IMR-90 (cell line): ENCODE measurements at regions not wholly inside any gene's neighbourhood (a gene's known extent, or its start where the extent isn't known, plus 50 kb on each side); places are given as distances from the start of the nearest gene placed in this dataset.
"Not testable (repeated sequence)": the region's sequence is repeated elsewhere in the genome, so short reads cannot be mapped to it uniquely, and the experiment has no call there.

ENCODE experiments used
- ATAC-seq: fragments of 200-7000 bp; cut with Tn5 transposase; 2 replicates; pipeline ENCODE4 v1.9.1; 2020; ENCODE audit warnings: low read depth, mild to moderate bottlenecking, moderate library complexity
- BruUV-seq: library from RNA; stranded (reverse); fragments of 400-500 nt; replicated peaks from 2 replicates; lab custom pipeline; 2021; lab: Mats Ljungman, UMichigan
- CTCF ChIA-PET: fragments of 300-600 bp; formaldehyde crosslinking; extraction: SDS; loops from one replicate; lab custom pipeline; 2021; ENCODE audit warnings: antibody characterized with exemption; lab: Yijun Ruan, JAX
- POLR2A ChIA-PET: fragments of 300-600 bp; sonication (Branson Sonifier 250); formaldehyde crosslinking; loops from one replicate; lab custom pipeline; 2022; ENCODE audit warnings: antibody characterized with exemption; ENCODE audit not compliant: unreplicated experiment; lab: Charles Lee
- DNase-seq: peaks from one replicate; pipeline ENCODE4 v3.0.0; 2013
- H2AFZ ChIP-seq: replicated peaks from 2 replicates; pipeline ENCODE3; 2013; ENCODE audit warnings: low read length, mild to moderate bottlenecking; ENCODE audit not compliant: poor library complexity
- H2AK5ac ChIP-seq: 2 replicates; pipeline ENCODE4 v1.6.1; 2013; ENCODE audit warnings: low read depth, low read length, inconsistent platforms
- H2AK9ac ChIP-seq: replicated peaks from 2 replicates; pipeline ENCODE3; 2013; ENCODE audit warnings: mild to moderate bottlenecking, low read depth, low read length, moderate library complexity; ENCODE audit not compliant: poor library complexity
- H2BK120ac ChIP-seq: 2 replicates; pipeline ENCODE4 v1.6.1; 2013; ENCODE audit warnings: low read depth, low read length, inconsistent platforms
- H2BK15ac ChIP-seq: 3 replicates; pipeline ENCODE4 v1.6.1; 2013; ENCODE audit warnings: low read depth, low read length, inconsistent platforms
- H2BK20ac ChIP-seq: 2 replicates; pipeline ENCODE4 v1.6.1; 2013; ENCODE audit warnings: low read depth, mild to moderate bottlenecking, inconsistent platforms, low read length, moderate library complexity
- H2BK5ac ChIP-seq: 2 replicates; pipeline ENCODE4 v1.6.1; 2013; ENCODE audit warnings: mild to moderate bottlenecking, low read depth, low read length, inconsistent platforms; ENCODE audit not compliant: poor library complexity, severe bottlenecking
- H3K14ac ChIP-seq: replicated peaks from 2 replicates; pipeline ENCODE4 v1.6.1; 2013; ENCODE audit warnings: low read depth, low read length, inconsistent platforms
- H3K18ac ChIP-seq: 2 replicates; pipeline ENCODE4 v1.6.1; 2013; ENCODE audit warnings: low read depth, low read length, control low read depth
- H3K23ac ChIP-seq: 2 replicates; pipeline ENCODE4 v1.6.1; 2013; ENCODE audit warnings: low read depth, low read length, inconsistent platforms
- H3K27ac ChIP-seq: 2 replicates; pipeline ENCODE4 v1.5.1; 2013; ENCODE audit warnings: mild to moderate bottlenecking, control low read depth, low read length; ENCODE audit not compliant: insufficient read depth
- H3K27me3 ChIP-seq: 2 replicates; pipeline ENCODE4 v1.6.1; 2013; ENCODE audit warnings: low read length; ENCODE audit not compliant: control insufficient read depth, insufficient read depth
- H3K36me3 ChIP-seq: 2 replicates; pipeline ENCODE4 v1.6.1; 2013; ENCODE audit warnings: low read length, mixed read lengths; ENCODE audit not compliant: control insufficient read depth, insufficient read depth
- H3K4ac ChIP-seq: 2 replicates; pipeline ENCODE4 v1.6.1; 2013; ENCODE audit warnings: low read depth, low read length, inconsistent platforms
- H3K4me1 ChIP-seq: 2 replicates; pipeline ENCODE4 v1.6.1; 2013; ENCODE audit warnings: low read length, mixed read lengths; ENCODE audit not compliant: control insufficient read depth, insufficient read depth
- H3K4me2 ChIP-seq: 2 replicates; pipeline ENCODE4 v1.6.1; 2013; ENCODE audit warnings: low read depth, mild to moderate bottlenecking, control low read depth, low read length, moderate library complexity
- H3K4me3 ChIP-seq: 2 replicates; pipeline ENCODE4 v1.5.1; 2013; ENCODE audit warnings: low read depth, mild to moderate bottlenecking, control low read depth, low read length, moderate library complexity; ENCODE audit not compliant: insufficient read depth
- H3K56ac ChIP-seq: 2 replicates; pipeline ENCODE4 v1.6.1; 2013; ENCODE audit warnings: low read length, inconsistent platforms; ENCODE audit not compliant: insufficient read depth; ENCODE audit errors: extremely low read depth
- H3K79me1 ChIP-seq, 2 experiments: 2 replicates each; pipeline ENCODE4 v1.6.1; 2013; ENCODE audit warnings: low read length in 2 of 2, inconsistent platforms in 1 of 2, low read depth in 1 of 2
- H3K9ac ChIP-seq: 2 replicates; pipeline ENCODE4 v1.6.1; 2013; ENCODE audit warnings: low read depth, low read length, control low read depth
- H3K9me1 ChIP-seq: 2 replicates; pipeline ENCODE4 v1.6.1; 2013; ENCODE audit warnings: low read length, inconsistent platforms; ENCODE audit not compliant: insufficient read depth
- H3K9me3 ChIP-seq: 2 replicates; pipeline ENCODE4 v1.6.1; 2013; ENCODE audit warnings: low read length; ENCODE audit not compliant: control insufficient read depth, insufficient read depth
- H4K20me1 ChIP-seq: 2 replicates; pipeline ENCODE4 v1.6.1; 2013; ENCODE audit warnings: low read length, inconsistent platforms; ENCODE audit not compliant: insufficient read depth
- H4K5ac ChIP-seq: 2 replicates; pipeline ENCODE4 v1.6.1; 2013; ENCODE audit warnings: mild to moderate bottlenecking, low read depth, low read length, control low read depth
- H4K8ac ChIP-seq, 2 experiments: 2 replicates each; pipeline ENCODE4 v1.6.1; 2013; ENCODE audit warnings: low read depth in 2 of 2, low read length in 2 of 2, control low read depth in 1 of 2, inconsistent platforms in 1 of 2
- H4K91ac ChIP-seq: 2 replicates; pipeline ENCODE4 v1.6.1; 2013; ENCODE audit warnings: low read depth, low read length, inconsistent platforms; ENCODE audit not compliant: insufficient read depth
- WGBS, 2 experiments: methylation state at CpG; one replicate each; pipeline versions ENCODE4 v1.1.5 to v1.1.7; 2013; ENCODE audit warnings: missing lambda C conversion rate in 2 of 2; ENCODE audit not compliant: insufficient read length in 1 of 2; ENCODE audit errors: extremely low coverage in 2 of 2; 5-methylcytosine and 5-hydroxymethylcytosine counted together
- dilution Hi-C: fragments of 300-500 bp; cut with HindIII; formaldehyde crosslinking; loops from one replicate; pipeline ENCODE4 v1.14.3; 2018; ENCODE audit warnings: low sequenced_read_pairs; ENCODE audit not compliant: unreplicated experiment
- in situ Hi-C: fragments of 300-500 bp; cut with MboI; formaldehyde crosslinking; loops from 3 replicates; pipeline ENCODE4 v1.14.3; 2019; ENCODE audit warnings: low sequenced_read_pairs, inconsistent platforms, mixed read lengths
- intact Hi-C: fragments of 100-400 bp; cut with micrococcal nuclease; formaldehyde crosslinking; loops from 2 replicates; pipeline ENCODE4 v1.10.0; 2022

GRCh38 chr5:62242000-62242399 is 64.0 kb upstream of the KIF2A start:
- intact Hi-C loops, H3K79me1 ChIP-seq, H4K20me1 ChIP-seq, POLR2A ChIA-PET, H3K18ac ChIP-seq, CTCF ChIA-PET, H3K9ac ChIP-seq, H2BK20ac ChIP-seq, in situ Hi-C loops, H3K27me3 ChIP-seq, H3K4me2 ChIP-seq, H3K14ac ChIP-seq, BruUV-seq, ATAC-seq, H4K8ac ChIP-seq, H3K23ac ChIP-seq, H3K4ac ChIP-seq, H3K36me3 ChIP-seq, H3K56ac ChIP-seq, H3K9me3 ChIP-seq, H3K4me1 ChIP-seq, H2BK15ac ChIP-seq, H3K27ac ChIP-seq, H2AK5ac ChIP-seq, H4K91ac ChIP-seq, DNase-seq, H3K9me1 ChIP-seq, H2AFZ ChIP-seq, H2BK120ac ChIP-seq, H2BK5ac ChIP-seq, H4K5ac ChIP-seq, H2AK9ac ChIP-seq, H3K4me3 ChIP-seq, dilution Hi-C loops: not testable (repeated sequence)
- no CpG with 5 or more reads among the region's 5 CpGs for WGBS, 2 experiments

GRCh38 chr5:62243046-62243445 is 63.0 kb upstream of the KIF2A start:
- WGBS, 2 experiments, result no CpG with 5 or more reads among the region's 2 CpGs
- H4K20me1 ChIP-seq, H3K4ac ChIP-seq, H3K9me3 ChIP-seq, in situ Hi-C loops, H2AK9ac ChIP-seq, H3K23ac ChIP-seq, H3K27me3 ChIP-seq, H3K14ac ChIP-seq, DNase-seq, H3K4me3 ChIP-seq, H2BK15ac ChIP-seq, H3K56ac ChIP-seq, H3K27ac ChIP-seq, H3K4me2 ChIP-seq, H2BK120ac ChIP-seq, H3K36me3 ChIP-seq, POLR2A ChIA-PET, H2BK20ac ChIP-seq, dilution Hi-C loops, H4K91ac ChIP-seq, H3K18ac ChIP-seq, H2BK5ac ChIP-seq, H4K5ac ChIP-seq, H2AK5ac ChIP-seq, BruUV-seq, intact Hi-C loops, H3K9ac ChIP-seq, H3K4me1 ChIP-seq, H2AFZ ChIP-seq, H4K8ac ChIP-seq, ATAC-seq, H3K79me1 ChIP-seq, H3K9me1 ChIP-seq: not testable (repeated sequence)
- CTCF ChIA-PET, result interaction anchor here (0.6 kb wide), 1 partner anchor 569 kb away, joined by 3 read pairs; no protein-coding TSS in a partner anchor
